ENCODE measurements at regions not wholly inside any gene's neighbourhood (a gene's known extent, or its start where the extent isn't known, plus 50 kb on each side); places are given as distances from the start of the nearest gene placed in this dataset.

GRCh38 chr1:185512442-185512841, 195.4 kb upstream of the IVNS1ABP start:
- TF ChIP-seq, protein P1, sequence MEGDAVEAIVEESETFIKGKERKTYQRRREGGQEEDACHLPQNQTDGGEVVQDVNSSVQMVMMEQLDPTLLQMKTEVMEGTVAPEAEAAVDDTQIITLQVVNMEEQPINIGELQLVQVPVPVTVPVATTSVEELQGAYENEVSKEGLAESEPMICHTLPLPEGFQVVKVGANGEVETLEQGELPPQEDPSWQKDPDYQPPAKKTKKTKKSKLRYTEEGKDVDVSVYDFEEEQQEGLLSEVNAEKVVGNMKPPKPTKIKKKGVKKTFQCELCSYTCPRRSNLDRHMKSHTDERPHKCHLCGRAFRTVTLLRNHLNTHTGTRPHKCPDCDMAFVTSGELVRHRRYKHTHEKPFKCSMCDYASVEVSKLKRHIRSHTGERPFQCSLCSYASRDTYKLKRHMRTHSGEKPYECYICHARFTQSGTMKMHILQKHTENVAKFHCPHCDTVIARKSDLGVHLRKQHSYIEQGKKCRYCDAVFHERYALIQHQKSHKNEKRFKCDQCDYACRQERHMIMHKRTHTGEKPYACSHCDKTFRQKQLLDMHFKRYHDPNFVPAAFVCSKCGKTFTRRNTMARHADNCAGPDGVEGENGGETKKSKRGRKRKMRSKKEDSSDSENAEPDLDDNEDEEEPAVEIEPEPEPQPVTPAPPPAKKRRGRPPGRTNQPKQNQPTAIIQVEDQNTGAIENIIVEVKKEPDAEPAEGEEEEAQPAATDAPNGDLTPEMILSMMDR (IDR thresholded peaks at IDR 0.05): no peak
- TF ChIP-seq POLR2A (IDR thresholded peaks at IDR 0.05): no peak
